Glomerular endothelial cell (primary cell): ENCODE measurements at regions not wholly inside any gene's neighbourhood (a gene's known extent, or its start where the extent isn't known, plus 50 kb on each side); places are given as distances from the start of the nearest gene placed in this dataset.

Experiments
- DNase-seq: peaks from one replicate; pipeline ENCODE4 v3.0.0-alpha.2; 2011; ENCODE audit warnings: low read depth, low spot score; ENCODE audit errors: extremely low read depth

DNA sequence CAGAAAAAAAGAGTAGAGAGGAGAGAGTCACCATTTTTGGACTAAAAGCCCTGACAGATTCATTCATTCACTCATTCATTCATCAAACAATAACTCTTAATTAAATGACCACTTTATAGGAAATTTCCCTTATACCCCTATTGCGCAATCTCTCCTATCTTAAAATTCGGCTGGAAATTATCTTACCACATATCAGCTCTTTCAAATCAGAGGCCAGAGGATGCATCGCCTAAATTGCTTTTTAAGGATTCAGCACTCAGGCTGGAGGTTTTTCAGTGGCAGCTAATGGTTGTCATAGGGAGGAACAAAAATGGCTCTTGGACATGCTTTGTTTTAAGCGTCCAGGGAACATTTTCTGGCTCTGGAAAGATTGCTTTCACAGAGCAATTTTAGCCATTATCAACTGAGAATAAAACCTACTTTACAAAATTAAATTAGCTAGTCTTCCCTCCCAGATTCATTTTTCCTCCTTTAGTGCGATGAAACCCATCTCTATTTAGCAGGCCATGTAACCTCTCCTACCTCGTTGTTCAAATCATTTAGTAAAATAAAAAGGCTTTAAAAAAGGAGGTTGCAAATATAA lies 115.2 kb downstream of the OLFM4 start:
- DNase-seq, result no peak

DNA sequence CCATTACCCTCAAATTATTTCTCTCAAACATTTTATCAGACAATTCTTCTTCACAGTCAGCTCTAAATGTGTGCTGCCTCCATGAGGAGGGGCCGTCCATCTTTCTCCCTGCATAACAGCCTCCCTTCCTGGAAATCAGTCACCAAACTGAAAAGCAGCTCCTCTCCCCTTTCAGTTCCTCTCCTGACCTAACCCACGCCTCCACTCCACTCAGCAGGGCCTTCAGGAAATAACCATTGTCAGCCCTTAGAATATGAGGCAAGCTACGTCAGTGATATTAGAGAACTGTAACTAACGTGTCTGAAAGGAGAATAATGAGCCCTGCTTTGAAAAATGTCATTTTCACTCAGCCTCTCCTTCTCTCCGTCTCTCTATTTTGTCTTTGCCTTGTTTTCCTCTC lies 116.2 kb downstream of the OLFM4 start:
- DNase-seq, result no peak

DNA sequence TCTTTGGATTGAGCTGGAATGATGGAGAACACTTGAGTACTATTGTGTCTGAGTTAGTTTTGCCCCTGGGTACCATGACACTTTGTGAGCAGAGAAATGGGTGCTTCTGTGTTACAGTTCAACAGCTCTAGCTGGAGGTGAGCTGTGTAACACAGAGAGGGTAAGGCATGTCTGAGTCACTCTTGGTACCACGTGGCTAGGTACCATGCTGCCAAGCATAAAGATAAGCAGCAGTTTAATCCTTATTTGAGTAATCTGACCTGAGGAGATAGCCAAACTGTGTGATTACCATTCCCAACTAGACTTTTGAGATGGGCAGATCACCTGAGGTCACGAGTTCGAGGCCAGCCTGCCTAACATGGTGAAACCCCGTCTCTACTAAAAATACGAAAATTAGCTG lies 122.0 kb downstream of the OLFM4 start:
- DNase-seq, result no peak

DNA sequence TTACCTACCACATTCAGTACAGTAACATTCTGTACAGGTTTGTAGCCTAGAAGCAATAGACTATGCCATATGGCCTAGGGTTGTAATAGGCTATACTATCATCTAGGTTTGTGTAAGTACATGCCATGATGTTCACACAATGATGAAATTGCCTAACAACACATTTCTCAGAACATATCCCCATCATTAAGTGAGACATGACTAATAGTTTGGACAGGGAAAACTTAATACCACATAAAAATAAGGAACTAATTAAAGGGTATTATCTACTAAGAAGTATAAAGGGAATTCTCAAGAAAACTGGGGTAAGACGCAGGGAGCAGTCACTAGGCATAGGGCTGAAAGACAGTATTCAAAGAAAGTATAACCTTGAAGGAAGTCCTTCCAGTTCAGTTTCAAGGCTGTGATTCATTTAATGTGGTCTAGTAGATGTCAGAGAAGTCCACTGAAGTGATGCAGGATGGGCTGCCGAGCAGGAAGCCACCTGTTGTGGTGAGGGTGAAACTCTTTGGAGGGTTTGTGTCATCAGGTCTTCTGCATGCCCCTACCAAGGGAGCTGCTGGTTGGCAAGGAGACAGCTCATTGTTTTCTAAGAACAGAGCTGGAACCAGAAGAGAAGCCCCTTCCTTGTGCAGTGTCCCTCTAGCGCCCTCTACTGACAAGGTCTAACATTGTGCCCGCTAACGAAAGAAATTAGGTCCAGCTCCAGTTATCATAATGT lies 122.9 kb downstream of the OLFM4 start:
- DNase-seq, result no peak

DNA sequence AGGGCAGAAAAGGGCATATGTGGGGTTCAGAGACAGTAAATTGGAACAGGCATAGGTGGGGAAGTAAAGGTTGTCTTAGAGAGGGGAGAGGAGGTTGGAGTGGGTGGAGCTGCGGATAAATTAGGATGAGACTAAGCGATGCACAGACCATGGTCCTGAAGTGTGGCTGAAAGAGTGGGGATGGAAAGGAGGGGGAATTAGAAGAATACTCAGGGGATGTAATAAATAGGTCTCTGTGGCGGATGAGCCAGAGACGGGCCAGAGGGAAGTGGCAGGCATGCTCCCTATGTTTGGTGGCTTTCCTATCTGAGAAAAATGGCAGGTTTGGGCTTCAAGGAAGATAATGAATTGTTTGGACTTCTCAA lies 123.4 kb downstream of the OLFM4 start:
- DNase-seq, result no peak

DNA sequence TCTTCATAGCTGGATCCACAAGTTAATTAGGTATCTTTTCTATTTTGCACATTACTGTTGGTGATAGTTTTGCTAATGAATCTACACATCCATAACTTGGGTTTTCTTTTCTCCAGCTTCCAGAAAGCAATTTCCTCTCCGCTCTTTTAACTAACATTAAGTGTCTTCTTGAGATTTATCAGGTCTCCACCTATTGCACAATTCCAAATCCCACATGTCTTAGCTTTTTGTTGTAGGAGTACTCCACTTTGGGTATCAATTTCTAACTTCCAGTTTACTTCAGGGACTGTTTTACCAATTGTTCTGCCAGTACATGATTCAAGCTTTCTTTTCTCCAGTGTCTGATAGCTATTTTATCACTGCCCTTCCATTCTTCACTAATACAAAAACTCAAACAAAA lies 129.6 kb downstream of the OLFM4 start:
- DNase-seq, result no peak

DNA sequence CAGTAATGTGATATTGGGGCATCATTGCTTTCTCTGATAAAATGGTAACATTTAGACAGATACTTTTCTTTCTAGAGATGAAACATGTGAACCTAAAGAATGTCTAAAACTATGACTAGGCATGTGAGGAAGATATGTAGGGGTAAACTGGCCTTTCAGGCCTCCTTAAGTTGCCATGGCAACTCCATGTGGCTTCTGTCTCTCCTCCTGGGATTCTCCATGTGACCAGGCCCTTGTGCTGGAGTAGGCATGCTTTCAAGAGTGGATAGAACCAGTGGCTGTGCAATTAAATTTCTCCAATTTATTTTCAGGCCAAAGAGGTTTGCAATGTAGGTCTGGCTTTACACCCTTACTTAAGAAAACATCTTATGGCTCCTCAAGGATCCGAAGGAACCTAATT lies 130.8 kb downstream of the OLFM4 start:
- DNase-seq, result no peak

DNA sequence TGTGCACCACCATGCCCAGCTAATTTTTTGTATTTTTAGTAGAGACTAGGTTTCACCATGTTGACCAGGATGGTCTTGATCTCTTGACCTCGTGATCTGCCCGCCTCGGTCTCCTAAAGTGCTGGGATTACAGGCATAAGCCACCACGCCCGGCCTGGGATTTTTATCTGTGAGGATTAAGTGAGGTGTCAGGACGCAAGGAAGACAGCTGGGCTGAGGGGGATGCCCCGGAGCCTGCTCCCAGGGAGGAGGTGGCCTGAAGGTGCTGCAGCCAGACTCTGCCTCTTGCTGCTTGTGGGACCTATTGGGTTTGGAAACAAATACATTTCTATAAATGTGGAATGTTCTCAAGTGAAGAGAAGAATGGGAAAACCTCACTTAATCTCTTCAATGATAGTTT lies 131.6 kb downstream of the OLFM4 start:
- no peak for DNase-seq

DNA sequence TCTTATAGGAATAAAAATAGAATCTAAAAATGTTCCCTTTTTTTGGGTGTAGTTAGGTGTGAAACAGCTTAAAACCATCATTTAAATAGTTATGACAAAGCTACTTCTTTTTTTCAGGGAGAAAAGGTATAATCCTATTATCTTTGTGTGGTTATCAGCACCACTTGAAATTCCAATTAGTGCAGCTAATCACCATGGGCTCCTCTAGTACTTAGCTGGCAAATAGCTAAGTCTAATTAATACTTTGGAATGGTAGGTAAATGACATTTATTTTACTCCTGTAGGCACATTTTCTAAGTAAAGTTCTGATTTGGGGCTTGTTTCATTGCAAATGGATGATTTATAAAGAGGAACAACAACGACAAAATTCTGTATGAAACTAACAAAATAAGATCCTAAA lies 132.6 kb downstream of the OLFM4 start:
- DNase-seq, result no peak

DNA sequence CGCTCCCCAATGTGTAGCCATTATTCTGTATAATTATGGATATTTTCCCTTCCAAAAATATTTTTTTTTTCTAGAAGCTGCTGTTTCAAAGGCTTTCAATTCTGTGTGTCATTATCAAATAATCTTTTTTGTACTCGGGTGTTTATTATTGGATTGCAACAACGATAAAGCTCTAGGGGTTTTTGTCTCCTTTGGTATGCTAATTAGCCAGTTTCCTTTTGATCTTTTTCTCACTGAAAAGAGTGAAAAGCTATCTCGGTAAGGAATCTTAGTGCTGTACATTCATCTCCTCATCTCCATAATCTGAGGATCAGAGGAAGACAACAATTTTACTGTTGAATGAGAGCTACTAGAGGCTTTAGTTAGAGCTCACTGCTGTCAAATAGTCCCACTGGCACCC lies 136.6 kb downstream of the OLFM4 start:
- DNase-seq, result no peak

DNA sequence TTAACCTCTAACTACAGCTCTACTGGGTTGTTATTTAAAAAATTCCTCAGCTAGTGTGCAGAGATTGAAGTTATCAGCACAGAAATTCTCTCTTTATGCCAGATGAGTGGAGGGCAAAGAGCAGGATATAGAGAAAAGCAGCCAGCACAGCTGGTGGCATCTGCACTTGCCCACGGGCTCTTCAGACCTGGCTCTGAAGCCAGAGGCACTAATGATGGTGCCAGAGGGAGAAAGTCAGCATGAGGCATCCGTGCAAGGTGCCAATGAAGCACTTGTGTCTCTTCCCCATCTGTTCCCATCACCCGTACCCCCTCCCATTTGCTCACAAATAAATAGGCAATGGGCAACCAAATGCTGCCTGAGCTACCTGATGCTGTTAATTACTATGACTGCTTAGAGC lies 138.9 kb downstream of the OLFM4 start:
- no peak for DNase-seq

DNA sequence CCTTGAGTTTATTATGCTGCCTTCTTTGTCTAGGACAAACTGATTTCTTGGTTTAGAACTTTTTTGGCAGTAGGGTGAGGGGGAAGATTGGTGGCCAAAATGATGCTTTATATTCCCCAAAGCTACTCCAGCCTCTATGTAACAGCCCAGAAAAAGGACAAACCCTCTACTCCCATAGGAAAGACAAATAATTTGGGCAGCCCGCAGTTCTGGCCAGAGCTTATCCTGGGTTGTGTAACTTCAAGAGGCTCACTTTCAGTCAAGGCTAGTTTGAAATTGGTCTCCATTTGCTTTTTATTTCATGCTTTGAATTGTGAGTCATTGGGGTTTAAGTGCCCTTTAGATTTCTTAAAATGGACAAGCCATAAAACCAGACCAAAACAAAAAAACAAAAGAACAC lies 142.3 kb downstream of the OLFM4 start:
- no peak for DNase-seq

DNA sequence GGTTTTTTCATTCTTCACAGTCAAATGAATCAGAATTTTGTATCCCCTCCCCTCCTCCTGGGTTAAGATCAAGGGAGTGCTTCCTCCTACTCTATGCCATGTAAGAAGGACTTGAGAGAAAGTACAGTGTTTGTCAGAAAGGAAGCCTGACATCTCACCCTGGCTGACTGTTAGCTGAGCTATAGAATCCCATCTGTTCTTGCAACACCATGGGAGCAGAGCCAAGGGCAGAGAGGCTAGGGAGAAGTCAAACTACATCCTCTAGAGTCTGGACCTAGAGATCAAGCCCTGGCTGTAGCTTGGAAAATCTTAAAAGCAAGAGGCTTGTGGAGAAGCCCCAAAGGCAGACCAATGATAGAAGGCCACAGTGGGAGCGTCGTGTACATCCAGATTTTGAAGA lies 145.9 kb downstream of the OLFM4 start:
- DNase-seq, result no peak

DNA sequence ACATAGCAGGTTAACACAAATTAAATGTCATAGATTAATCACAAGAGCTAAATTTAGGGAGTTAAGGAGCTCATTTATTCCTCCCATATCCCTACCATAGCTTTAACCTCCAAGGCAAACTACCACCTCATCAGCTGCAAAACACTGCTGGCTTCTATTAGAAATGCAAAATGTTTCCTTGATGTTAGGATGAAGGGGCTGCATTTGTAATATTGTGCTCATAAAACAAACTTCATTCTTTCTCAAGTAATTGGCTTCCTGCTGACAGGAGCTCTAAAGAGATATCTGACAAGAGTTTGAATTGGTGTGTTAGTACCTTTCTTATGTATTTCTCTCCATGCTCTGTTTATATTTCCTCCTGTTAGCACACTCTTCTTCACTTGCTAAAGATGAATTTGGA lies 152.1 kb downstream of the OLFM4 start:
- no peak for DNase-seq

DNA sequence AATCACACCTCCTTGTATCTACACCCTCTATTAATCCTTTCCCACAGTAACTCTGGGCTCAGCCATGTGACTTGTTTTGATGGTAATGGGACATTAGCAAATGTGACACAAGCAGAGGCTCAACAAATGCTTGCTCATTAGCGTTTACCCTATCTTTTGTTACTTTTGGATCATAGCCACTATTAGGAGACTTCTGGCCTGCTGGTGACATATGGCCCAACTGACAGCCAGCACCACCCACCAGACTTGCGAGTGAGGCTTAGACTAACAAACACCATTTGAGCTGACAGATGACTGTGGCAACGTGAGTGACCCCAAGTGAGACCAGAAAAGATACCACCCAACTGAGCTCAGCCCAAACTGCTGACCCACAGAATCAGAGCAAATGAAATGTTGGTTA lies 154.1 kb downstream of the OLFM4 start:
- no peak for DNase-seq

DNA sequence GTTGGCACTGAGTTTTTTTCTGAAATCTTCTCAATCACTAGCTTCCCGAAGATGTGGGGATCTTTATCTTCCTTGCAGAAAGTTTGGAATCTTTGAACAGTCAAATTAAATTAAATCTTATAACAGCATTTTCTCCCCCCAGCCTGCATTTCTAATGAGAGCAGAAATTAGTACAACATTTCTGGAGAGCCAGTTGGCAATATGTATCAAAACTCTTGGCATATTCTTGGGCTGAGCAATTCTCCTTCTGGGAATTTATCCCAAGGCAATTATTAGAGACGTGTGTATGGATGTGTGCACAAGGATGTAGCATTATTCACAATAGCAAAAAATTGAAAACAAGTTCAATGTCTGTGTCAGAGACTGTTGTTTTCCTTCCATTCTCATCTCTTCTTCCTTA lies 159.5 kb downstream of the OLFM4 start:
- no peak for DNase-seq

DNA sequence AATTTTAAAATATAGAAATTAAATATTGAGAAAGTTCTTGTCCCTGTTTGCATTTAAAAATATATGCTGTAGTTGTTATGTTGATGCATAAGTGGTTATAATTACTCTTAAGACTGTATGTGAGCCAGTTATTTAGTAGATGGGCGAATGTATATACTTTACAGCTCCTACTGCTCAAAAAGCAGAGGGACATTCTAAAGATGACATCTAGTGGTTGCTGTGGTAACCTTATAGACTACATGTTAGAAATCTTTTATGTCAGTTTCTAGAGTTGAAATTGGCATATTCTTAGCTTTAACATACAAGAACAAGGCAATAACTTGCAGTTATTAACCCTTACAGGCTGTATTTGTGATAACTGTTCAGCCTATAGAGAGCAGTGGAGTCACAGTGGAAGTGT lies 160.5 kb downstream of the OLFM4 start:
- no peak for DNase-seq

DNA sequence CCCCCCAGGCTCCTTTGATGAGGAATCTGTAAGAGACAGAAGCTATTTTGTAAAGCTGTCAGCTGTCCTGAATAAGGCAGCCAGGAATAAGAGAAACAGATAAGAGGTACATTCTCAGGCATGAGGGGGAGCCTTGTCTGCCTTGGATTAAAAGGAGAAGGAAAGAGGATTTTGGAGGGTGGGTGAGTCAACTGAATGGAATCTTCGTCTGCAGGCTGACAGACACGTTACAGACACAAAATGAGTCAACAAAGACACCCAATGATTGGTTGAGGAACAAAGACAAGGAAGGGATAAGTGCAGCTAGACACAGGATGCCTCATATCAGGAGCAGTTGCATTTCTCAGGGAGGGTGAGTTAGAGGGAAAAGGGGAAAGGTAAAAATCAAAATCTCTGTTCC lies 162.5 kb downstream of the OLFM4 start:
- DNase-seq, result no peak

DNA sequence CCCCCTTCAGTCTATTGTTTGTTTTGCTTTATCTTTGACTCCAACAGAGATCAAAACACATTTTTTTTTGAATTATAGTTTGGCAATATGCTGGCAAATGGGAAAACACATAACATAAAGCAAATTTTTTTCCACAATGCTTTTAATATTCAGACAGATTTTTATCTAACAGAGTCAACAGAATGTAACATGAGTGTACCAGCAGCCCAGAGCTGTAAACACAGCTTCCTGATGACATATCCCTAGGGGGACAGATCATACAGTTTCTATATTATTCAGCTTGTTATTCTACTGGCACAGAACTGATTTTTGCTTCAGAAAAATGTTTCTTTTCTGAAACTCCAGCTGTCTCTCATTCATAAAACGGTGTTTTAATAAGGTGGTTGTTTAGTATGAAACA lies 168.8 kb downstream of the OLFM4 start:
- no peak for DNase-seq

DNA sequence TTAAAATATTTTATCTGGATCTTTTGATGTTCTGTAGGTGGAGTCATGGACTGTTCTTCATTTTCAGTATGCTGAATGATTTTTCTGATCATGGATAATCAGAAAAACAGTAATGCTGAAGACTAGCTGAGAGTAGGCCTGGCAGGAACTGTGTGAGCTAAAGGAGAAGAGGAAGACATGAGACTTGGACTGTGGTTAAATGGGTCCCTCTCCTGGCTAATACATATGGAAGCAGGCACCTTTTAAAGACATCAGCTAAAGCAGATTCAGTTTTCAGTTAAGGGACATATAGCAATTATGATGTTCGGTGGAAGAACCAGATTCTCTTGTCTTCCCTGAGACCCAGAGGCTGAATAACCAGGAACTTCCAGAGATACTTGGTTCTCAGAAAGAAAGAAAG lies 169.4 kb downstream of the OLFM4 start:
- DNase-seq, result no peak

DNA sequence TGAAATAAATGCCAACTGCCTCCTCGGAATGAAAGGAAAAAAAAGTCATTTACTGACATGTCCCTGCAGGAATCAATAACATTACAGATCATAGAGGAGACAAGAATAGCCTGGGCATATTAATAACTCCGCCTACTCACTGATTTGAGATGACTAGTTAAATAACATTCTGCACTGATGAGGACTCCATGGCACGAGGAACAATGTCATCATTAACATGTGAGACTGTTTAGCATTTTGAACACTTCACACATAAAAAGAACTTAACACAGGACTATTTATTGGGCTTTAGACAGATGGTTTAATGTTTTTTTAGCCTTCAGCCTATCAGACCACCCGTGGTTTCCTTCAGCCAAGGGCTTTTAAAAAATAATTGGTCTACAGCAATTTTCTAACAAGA lies 170.1 kb downstream of the OLFM4 start:
- no peak for DNase-seq

DNA sequence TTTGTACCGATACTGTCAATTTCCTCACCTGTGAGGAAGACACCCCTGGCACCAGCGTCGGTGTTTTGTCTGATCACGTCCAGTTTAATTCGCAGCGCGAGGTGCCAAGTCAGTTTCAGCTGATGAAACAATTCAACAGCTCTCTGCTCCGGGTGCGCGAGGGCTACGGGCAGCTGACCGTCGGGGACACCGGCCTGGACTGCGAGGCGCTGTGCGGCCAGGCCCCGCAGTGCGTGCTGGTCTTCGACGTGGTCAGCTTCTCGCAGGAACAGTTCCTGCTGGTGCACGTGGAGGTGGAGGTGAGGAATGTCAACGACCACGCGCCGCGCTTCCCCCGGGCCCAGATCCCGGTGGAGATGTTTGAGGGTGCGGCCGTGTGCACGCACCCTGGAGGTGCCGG lies 171.5 kb downstream of the OLFM4 start:
- no peak for DNase-seq
